Stimulated activated naive B cell treated with anti-CD40 and anti-IgM and Interleukin-4, amounts not matched to agents 10 μg/mL and 1 μg/mL and 100 μg/mL, for 72 hours (primary cell): ENCODE measurements at regions not wholly inside any gene's neighbourhood (a gene's known extent, or its start where the extent isn't known, plus 50 kb on each side); places are given as distances from the start of the nearest gene placed in this dataset.
"Not testable (repeated sequence)": the region's sequence is repeated elsewhere in the genome, so short reads cannot be mapped to it uniquely, and the experiment has no call there.

Experiments
- ATAC-seq, 2 donors: fragments of 150-1000 bp; cut with Tn5 transposase; replicated peaks; 2 replicates each; pipeline ENCODE4 v1.10.0; 2021; ENCODE audit warnings: moderate library complexity in 1 of 2
- DNase-seq: peaks from one replicate; pipeline ENCODE4 v3.0.0; 2021
- H3K27ac Mint-ChIP-seq: one replicate; pipeline ENCODE4 v1.8.0; 2022; ENCODE audit warnings: mild to moderate bottlenecking, mixed read lengths
- H3K27me3 Mint-ChIP-seq, 2 donors: one replicate each; pipeline ENCODE4 v1.8.0; 2022; ENCODE audit warnings: mixed read lengths in 2 of 2
- H3K36me3 Mint-ChIP-seq, 2 donors: one replicate each; pipeline ENCODE4 v1.8.0; 2022; ENCODE audit warnings: mixed read lengths in 2 of 2, mild to moderate bottlenecking in 1 of 2
- H3K4me1 Mint-ChIP-seq, 2 donors: one replicate each; pipeline ENCODE4 v1.8.0; 2022; ENCODE audit warnings: mixed read lengths in 2 of 2, mild to moderate bottlenecking in 1 of 2
- H3K4me3 Mint-ChIP-seq, 2 donors: one replicate each; pipeline ENCODE4 v1.8.0; 2022; ENCODE audit warnings: mild to moderate bottlenecking in 2 of 2, mixed read lengths in 2 of 2, moderate library complexity in 1 of 2
- H3K9me3 Mint-ChIP-seq, 2 donors: one replicate each; pipeline ENCODE4 v1.8.0; 2022; ENCODE audit warnings: mixed read lengths in 2 of 2, mild to moderate bottlenecking in 1 of 2

GRCh38 chr13:47708386-47708785 lies 292.7 kb downstream of the SUCLA2 start:
- ATAC-seq (no peak), DNase-seq (no peak)
- Mint-ChIP-seq H3K27ac (no peak overlapping the region), H3K36me3 (no peaks in the 10 kb centered on the region), H3K9me3 (peaks cover 4 to 7% of the 10 kb centered on the region in 2 donors), H3K4me1 (no peaks in the 10 kb centered on the region), H3K4me3 (no peak overlapping the region), H3K27me3 (peaks cover 11 to 17% of the 10 kb centered on the region in 2 donors)

GRCh38 chr13:47707414-47707813 lies 293.7 kb downstream of the SUCLA2 start:
- peaks cover 4 to 7% of the 10 kb centered on the region in 2 donors for H3K9me3 Mint-ChIP-seq
- no peak overlapping the region for H3K4me3 Mint-ChIP-seq
- no peak overlapping the region for H3K27ac Mint-ChIP-seq
- no peaks in the 10 kb centered on the region for H3K4me1 Mint-ChIP-seq
- DNase-seq (no peak), ATAC-seq (peak in 1 of 2 donors; percentile 39)
- no peaks in the 10 kb centered on the region for H3K36me3 Mint-ChIP-seq
- H3K27me3 Mint-ChIP-seq, result peaks cover 11 to 17% of the 10 kb centered on the region in 2 donors

- Mint-ChIP-seq H3K36me3 (no peaks in the 10 kb centered on the region), H3K27me3 (peaks cover 7 to 11% of the 10 kb centered on the region in 2 donors), H3K27ac (no peak overlapping the region), H3K4me1 (no peaks in the 10 kb centered on the region), H3K9me3 (no peaks in the 10 kb centered on the region), H3K4me3 (no peak overlapping the region)
- ATAC-seq (no peak), DNase-seq (no peak)
Measured at GRCh38 chr13:47705185-47705584, 295.9 kb downstream of the SUCLA2 start.

- Mint-ChIP-seq H3K27me3 (peaks cover 0 to 8% of the 10 kb centered on the region in 2 donors), H3K9me3 (peaks cover 0 to 1% of the 10 kb centered on the region in 2 donors), H3K27ac (no peak overlapping the region), H3K36me3 (no peaks in the 10 kb centered on the region), H3K4me1 (no peaks in the 10 kb centered on the region), H3K4me3 (no peak overlapping the region)
- DNase-seq (no peak), ATAC-seq (no peak)
Measured at GRCh38 chr13:47696674-47697073, 304.4 kb downstream of the SUCLA2 start.

- Mint-ChIP-seq H3K36me3 (no peaks in the 10 kb centered on the region), H3K9me3 (peaks cover 6 to 8% of the 10 kb centered on the region in 2 donors), H3K4me1 (no peaks in the 10 kb centered on the region), H3K27me3 (no peaks in the 10 kb centered on the region), H3K27ac (no peak overlapping the region), H3K4me3 (no peak overlapping the region)
- no peak for DNase-seq
- ATAC-seq, result no peak
Measured at GRCh38 chr13:47687577-47687976, 313.5 kb downstream of the SUCLA2 start.

- H3K27ac Mint-ChIP-seq, H3K4me1 Mint-ChIP-seq, H3K36me3 Mint-ChIP-seq, DNase-seq, H3K4me3 Mint-ChIP-seq, ATAC-seq, H3K27me3 Mint-ChIP-seq, H3K9me3 Mint-ChIP-seq: not testable (repeated sequence)
Measured at GRCh38 chr13:47685156-47685555, 315.9 kb downstream of the SUCLA2 start.

GRCh38 chr13:47680748-47681147 lies 320.3 kb downstream of the SUCLA2 start:
- peaks cover 2 to 3% of the 10 kb centered on the region in 2 donors for H3K9me3 Mint-ChIP-seq
- no peak for ATAC-seq
- no peak overlapping the region for H3K27ac Mint-ChIP-seq
- DNase-seq, result no peak
- H3K36me3 Mint-ChIP-seq, result no peaks in the 10 kb centered on the region
- H3K27me3 Mint-ChIP-seq, result no peaks in the 10 kb centered on the region
- no peaks in the 10 kb centered on the region for H3K4me1 Mint-ChIP-seq
- H3K4me3 Mint-ChIP-seq, result no peak overlapping the region

- H3K27me3 Mint-ChIP-seq, result no peaks in the 10 kb centered on the region
- H3K36me3 Mint-ChIP-seq, result no peaks in the 10 kb centered on the region
- H3K4me1 Mint-ChIP-seq, result no peaks in the 10 kb centered on the region
- ATAC-seq (no peak), DNase-seq (no peak)
- peaks cover 0 to under 1% of the 10 kb centered on the region in 2 donors for H3K9me3 Mint-ChIP-seq
- no peak overlapping the region for H3K27ac Mint-ChIP-seq
- H3K4me3 Mint-ChIP-seq, result no peak overlapping the region
Measured at GRCh38 chr13:47679401-47679800, 321.7 kb downstream of the SUCLA2 start.

GRCh38 chr13:47678201-47678968 lies 322.7 kb downstream of the SUCLA2 start:
- no peak for ATAC-seq
- no peaks in the 10 kb centered on the region for H3K4me1 Mint-ChIP-seq

GRCh38 chr13:47675871-47676270 lies 325.2 kb downstream of the SUCLA2 start:
- no peak for ATAC-seq
- Mint-ChIP-seq H3K4me3 (no peak overlapping the region), H3K27ac (no peak overlapping the region), H3K27me3 (no peaks in the 10 kb centered on the region), H3K4me1 (no peaks in the 10 kb centered on the region), H3K36me3 (no peaks in the 10 kb centered on the region), H3K9me3 (no peaks in the 10 kb centered on the region)
- DNase-seq, result no peak

More at GRCh38 chr13:47678201-47678968, 322.7 kb downstream of the SUCLA2 start:
- DNase-seq, result no peak
- Mint-ChIP-seq H3K27ac (no peak overlapping the region), H3K27me3 (no peaks in the 10 kb centered on the region), H3K36me3 (no peaks in the 10 kb centered on the region), H3K4me3 (no peak overlapping the region), H3K9me3 (no peaks in the 10 kb centered on the region)

- Mint-ChIP-seq H3K4me3 (no peak overlapping the region), H3K27ac (no peak overlapping the region), H3K27me3 (no peaks in the 10 kb centered on the region), H3K9me3 (no peaks in the 10 kb centered on the region), H3K4me1 (no peaks in the 10 kb centered on the region), H3K36me3 (no peaks in the 10 kb centered on the region)
- ATAC-seq (no peak), DNase-seq (no peak)
Measured at GRCh38 chr13:47673009-47673850, 327.8 kb downstream of the SUCLA2 start.

GRCh38 chr13:47672245-47673008 lies 328.6 kb downstream of the SUCLA2 start:
- peaks cover 0 to 2% of the 10 kb centered on the region in 2 donors for H3K9me3 Mint-ChIP-seq
- no peaks in the 10 kb centered on the region for H3K4me1 Mint-ChIP-seq
- no peaks in the 10 kb centered on the region for H3K36me3 Mint-ChIP-seq
- H3K4me3 Mint-ChIP-seq, result no peak overlapping the region
- no peak for DNase-seq
- no peak for ATAC-seq
- no peaks in the 10 kb centered on the region for H3K27me3 Mint-ChIP-seq
- no peak overlapping the region for H3K27ac Mint-ChIP-seq

- no peak for DNase-seq
- Mint-ChIP-seq H3K36me3 (no peaks in the 10 kb centered on the region), H3K4me3 (no peak overlapping the region), H3K27ac (no peak overlapping the region), H3K9me3 (peaks cover 0 to 2% of the 10 kb centered on the region in 2 donors), H3K27me3 (no peaks in the 10 kb centered on the region), H3K4me1 (no peaks in the 10 kb centered on the region)
- no peak for ATAC-seq
Measured at GRCh38 chr13:47671776-47672175, 329.3 kb downstream of the SUCLA2 start.

- H3K27ac Mint-ChIP-seq, result no peak overlapping the region
- no peak overlapping the region for H3K4me3 Mint-ChIP-seq
- DNase-seq, result no peak
- no peaks in the 10 kb centered on the region for H3K36me3 Mint-ChIP-seq
- ATAC-seq, result no peak
- H3K27me3 Mint-ChIP-seq, result peaks cover 0 to 4% of the 10 kb centered on the region in 2 donors
- H3K4me1 Mint-ChIP-seq, result no peaks in the 10 kb centered on the region
- peaks cover 0 to 4% of the 10 kb centered on the region in 2 donors for H3K9me3 Mint-ChIP-seq
Measured at GRCh38 chr13:47665043-47665442, 336.0 kb downstream of the SUCLA2 start.
